H9 (cell line): ENCODE measurements at regions not wholly inside any gene's neighbourhood (a gene's known extent, or its start where the extent isn't known, plus 50 kb on each side); places are given as distances from the start of the nearest gene placed in this dataset.

Experiments
- DNase-seq: peaks from one replicate; pipeline ENCODE4 v3.0.0-alpha.2; 2017
- H2AFZ ChIP-seq: one replicate; pipeline ENCODE4 v1.6.1; 2013; ENCODE audit warnings: mild to moderate bottlenecking, low read length, control low read depth, moderate library complexity
- H2AK5ac ChIP-seq: 2 replicates; pipeline ENCODE4 v1.6.1; 2013; ENCODE audit warnings: low read length, control low read depth, mixed read lengths; ENCODE audit not compliant: insufficient read length
- H2BK120ac ChIP-seq: one replicate; pipeline ENCODE4 v1.6.1; 2013; ENCODE audit warnings: low read depth, mild to moderate bottlenecking, low read length, control low read depth, inconsistent platforms; ENCODE audit not compliant: poor library complexity, severe bottlenecking
- H2BK12ac ChIP-seq: 2 replicates; pipeline ENCODE4 v1.6.1; 2013; ENCODE audit warnings: low read length, control low read depth, mixed read lengths, low read depth; ENCODE audit not compliant: insufficient read length
- H2BK15ac ChIP-seq: 2 replicates; pipeline ENCODE4 v1.6.1; 2013; ENCODE audit warnings: low read depth, low read length, control low read depth
- H2BK20ac ChIP-seq: one replicate; pipeline ENCODE4 v1.6.1; 2013; ENCODE audit warnings: low read depth, mild to moderate bottlenecking, low read length, control low read depth, inconsistent platforms; ENCODE audit not compliant: poor library complexity, severe bottlenecking
- H2BK5ac ChIP-seq: 2 replicates; pipeline ENCODE4 v1.6.1; 2013; ENCODE audit warnings: low read length, control low read depth, mixed read lengths; ENCODE audit not compliant: insufficient read length
- H3K14ac ChIP-seq: 2 replicates; pipeline ENCODE4 v1.6.1; 2013; ENCODE audit warnings: low read length, control low read depth; ENCODE audit not compliant: insufficient read depth
- H3K18ac ChIP-seq: 2 replicates; pipeline ENCODE4 v1.6.1; 2013; ENCODE audit warnings: low read depth, mild to moderate bottlenecking, mixed read lengths, low read length, control low read depth; ENCODE audit not compliant: insufficient read length
- H3K23ac ChIP-seq: 2 replicates; pipeline ENCODE4 v1.6.1; 2013; ENCODE audit warnings: low read length, control low read depth, mixed read lengths, low read depth; ENCODE audit not compliant: insufficient read length
- H3K23me2 ChIP-seq: 2 replicates; pipeline ENCODE4 v1.6.1; 2013; ENCODE audit warnings: low read depth, mild to moderate bottlenecking, mixed read lengths, low read length, control low read depth; ENCODE audit not compliant: insufficient read length, poor library complexity, severe bottlenecking
- H3K27ac ChIP-seq: 2 replicates; pipeline ENCODE4 v1.5.1; 2013; ENCODE audit warnings: low read length, control low read depth, mixed read lengths, low read depth; ENCODE audit not compliant: insufficient read length
- H3K27me3 ChIP-seq: 2 replicates; pipeline ENCODE4 v1.6.1; 2013; ENCODE audit warnings: low read length, control low read depth, inconsistent platforms; ENCODE audit not compliant: insufficient read depth
- H3K4ac ChIP-seq: 2 replicates; pipeline ENCODE4 v1.6.1; 2013; ENCODE audit warnings: low read depth, mild to moderate bottlenecking, control low read depth, inconsistent platforms, low read length, moderate library complexity
- H3K4me1 ChIP-seq: 2 replicates; pipeline ENCODE4 v1.6.1; 2013; ENCODE audit warnings: low read length, control low read depth, inconsistent platforms; ENCODE audit not compliant: insufficient read depth
- H3K4me2 ChIP-seq: 2 replicates; pipeline ENCODE4 v1.6.1; 2013; ENCODE audit warnings: low read length, control low read depth, mixed read lengths; ENCODE audit not compliant: insufficient read length, insufficient read depth
- H3K56ac ChIP-seq: 2 replicates; pipeline ENCODE4 v1.6.1; 2013; ENCODE audit warnings: low read depth, mild to moderate bottlenecking, mixed read lengths, low read length, control low read depth; ENCODE audit not compliant: insufficient read length
- H3K79me1 ChIP-seq: 2 replicates; pipeline ENCODE4 v1.6.1; 2013; ENCODE audit warnings: low read depth, mild to moderate bottlenecking, moderate library complexity, low read length, control low read depth, inconsistent platforms; ENCODE audit not compliant: insufficient read depth, poor library complexity, severe bottlenecking
- H3K79me2 ChIP-seq: 2 replicates; pipeline ENCODE4 v1.6.1; 2013; ENCODE audit warnings: low read length, control low read depth, inconsistent platforms; ENCODE audit not compliant: insufficient read depth
- H3K9ac ChIP-seq: 2 replicates; pipeline ENCODE4 v1.6.1; 2013; ENCODE audit warnings: low read length, control low read depth, mixed read lengths; ENCODE audit not compliant: insufficient read length; ENCODE audit errors: extremely low read depth
- H3K9me3 ChIP-seq: one replicate; pipeline ENCODE4 v1.6.1; 2013; ENCODE audit warnings: low read depth, low read length, inconsistent platforms; ENCODE audit not compliant: control insufficient read depth
- H3T11ph ChIP-seq: one replicate; pipeline ENCODE4 v1.6.1; 2013; ENCODE audit warnings: mild to moderate bottlenecking, low read length, control low read depth, inconsistent platforms
- H4K20me1 ChIP-seq: one replicate; pipeline ENCODE4 v1.6.1; 2013; ENCODE audit not compliant: control insufficient read depth, insufficient read length, insufficient read depth
- H4K5ac ChIP-seq: 2 replicates; pipeline ENCODE4 v1.6.1; 2013; ENCODE audit warnings: low read depth, mild to moderate bottlenecking, mixed read lengths, low read length, control low read depth; ENCODE audit not compliant: insufficient read length
- H4K8ac ChIP-seq: replicated peaks from 2 replicates; pipeline ENCODE4 v1.6.1; 2013; ENCODE audit warnings: low read length, control low read depth, mixed read lengths, low read depth; ENCODE audit not compliant: insufficient read length
- H4K91ac ChIP-seq: 2 replicates; pipeline ENCODE4 v1.6.1; 2013; ENCODE audit warnings: low read depth, mild to moderate bottlenecking, moderate library complexity, mixed read lengths, low read length, control low read depth; ENCODE audit not compliant: insufficient read length
- H3K27ac Mint-ChIP-seq, 3 experiments: 2 replicates in 2 of 3; 3 replicates in 1 of 3; pipeline ENCODE4 v1.8.0; 2020 to 2021; ENCODE audit warnings: mixed read lengths in 3 of 3, mild to moderate bottlenecking in 1 of 3, moderate library complexity in 1 of 3
- H3K27me3 Mint-ChIP-seq: 2 replicates; pipeline ENCODE4 v1.8.0; 2021; ENCODE audit warnings: low read depth, mild to moderate bottlenecking, moderate library complexity, mixed read lengths
- H3K36me3 Mint-ChIP-seq, 3 experiments: 2 replicates in 2 of 3; 3 replicates in 1 of 3; pipeline ENCODE4 v1.8.0; 2020 to 2021; ENCODE audit warnings: low read depth in 3 of 3, mixed read lengths in 3 of 3; ENCODE audit not compliant: insufficient read depth in 1 of 3
- H3K4me1 Mint-ChIP-seq, 2 experiments: 2 replicates each; pipeline ENCODE4 v1.8.0; 2020; ENCODE audit warnings: mixed read lengths in 2 of 2
- H3K4me3 Mint-ChIP-seq, 2 experiments: 2 replicates in 1 of 2; 3 replicates in 1 of 2; pipeline ENCODE4 v1.8.0; 2020 to 2021; ENCODE audit warnings: mild to moderate bottlenecking in 2 of 2, mixed read lengths in 2 of 2, moderate library complexity in 1 of 2
- H3K9me3 Mint-ChIP-seq, 2 experiments: 2 replicates in 1 of 2; 3 replicates in 1 of 2; pipeline ENCODE4 v1.8.0; 2020; ENCODE audit warnings: mild to moderate bottlenecking in 2 of 2, mixed read lengths in 2 of 2, moderate library complexity in 1 of 2
- CTCF ChIP-seq: fragments of 200-600 bp; sonication (generic); conservative IDR thresholded peaks from 3 replicates; pipeline ENCODE4 v1.8.0; 2021; ENCODE audit warnings: antibody characterized with exemption, mild to moderate bottlenecking
- WGBS: extraction: QIAGEN DNeasy Blood & Tissue Kit; methylation state at CpG from one replicate; pipeline ENCODE4 v1.1.7; 2013; ENCODE audit warnings: missing lambda C conversion rate, low lambda C conversion rate, mixed read lengths; ENCODE audit not compliant: insufficient read length; ENCODE audit errors: extremely low coverage; 5-methylcytosine and 5-hydroxymethylcytosine counted together

GRCh38 chr21:16587141-16587581, 857.4 kb downstream of the USP25 start:
- no peak overlapping the region for H3K4me2 ChIP-seq

More at GRCh38 chr21:16587141-16587581, 857.4 kb downstream of the USP25 start:
- no peak overlapping the region for H4K5ac ChIP-seq
- no peak overlapping the region for H2BK5ac ChIP-seq
- H3K9ac ChIP-seq, result no peak overlapping the region
- no peak overlapping the region for H3K23ac ChIP-seq
- Mint-ChIP-seq H3K27ac (no peak overlapping the region), H3K36me3 (no peaks in the 10 kb centered on the region), H3K27me3 (no peaks in the 10 kb centered on the region), H3K4me3 (no peak overlapping the region), H3K4me1 (no peaks in the 10 kb centered on the region), H3K9me3 (no peaks in the 10 kb centered on the region)
- H2AFZ ChIP-seq, result no peak overlapping the region
- no CpG with 5 or more reads among the region's 6 CpGs for whole genome bisulfite sequencing
- no peak for TF ChIP-seq CTCF
- H3K79me2 ChIP-seq, result no peaks in the 10 kb centered on the region
- H3K79me1 ChIP-seq, result no peaks in the 10 kb centered on the region
- DNase-seq, result peak; percentile 41
- H2BK12ac ChIP-seq, result no peak overlapping the region
- peaks cover 7% of the 10 kb centered on the region for H3K4me1 ChIP-seq
- H2AK5ac ChIP-seq, result no peak overlapping the region
- H2BK20ac ChIP-seq, result no peak overlapping the region
- no peak overlapping the region for H3K4ac ChIP-seq
- H3K9me3 ChIP-seq, result no peaks in the 10 kb centered on the region
- no peaks in the 10 kb centered on the region for H3K23me2 ChIP-seq
- H2BK120ac ChIP-seq, result no peak overlapping the region
- 0 out of 2 replicates have a peak overlapping the region, but pooled peaks have one; percentile 63 for H3K14ac ChIP-seq
- no peak overlapping the region for H4K8ac ChIP-seq
- H4K91ac ChIP-seq, result no peak overlapping the region
- H3K27ac ChIP-seq, result no peak overlapping the region
- no peaks in the 10 kb centered on the region for H4K20me1 ChIP-seq
- peak overlapping the region; percentile 57 for H3K18ac ChIP-seq
- H3K27me3 ChIP-seq, result no peaks in the 10 kb centered on the region; the same call in 1 of the 2 replicates
- no peak overlapping the region for H3K56ac ChIP-seq
- H3T11ph ChIP-seq, result no peak overlapping the region
- no peak overlapping the region for H2BK15ac ChIP-seq
